SH-SY5Y (cell line): ENCODE measurements at regions not wholly inside any gene's neighbourhood (a gene's known extent, or its start where the extent isn't known, plus 50 kb on each side); places are given as distances from the start of the nearest gene placed in this dataset.

Experiments
- GATA2 ChIP-seq: IDR thresholded peaks from 2 replicates; pipeline ENCODE4 v1.6.1; 2011; ENCODE audit warnings: mild to moderate bottlenecking, low read depth, low read length
- GATA3 ChIP-seq: IDR thresholded peaks from 2 replicates; pipeline ENCODE4 v1.6.1; 2011; ENCODE audit warnings: low read depth, mild to moderate bottlenecking, low read length, moderate library complexity

- TF ChIP-seq GATA2 (no peak), GATA3 (no peak)
Measured at GRCh38 chr12:103139876-103140275, 182.4 kb downstream of the ASCL1 start.
